Neural cell (in vitro differentiated cells): ENCODE measurements at regions not wholly inside any gene's neighbourhood (a gene's known extent, or its start where the extent isn't known, plus 50 kb on each side); places are given as distances from the start of the nearest gene placed in this dataset.

ENCODE experiments used
- EZH2 ChIP-seq: fragments of 200-600, 300-800 bp; shearing (Covaris generic), sonication (generic); IDR thresholded peaks from 2 replicates; pipeline ENCODE4 v1.6.1; 2014; ENCODE audit warnings: antibody characterized with exemption, low read length, borderline replicate concordance, mild to moderate bottlenecking; ENCODE audit not compliant: insufficient read depth, poor library complexity, severe bottlenecking
- SMC3 ChIP-seq: fragments of 450-650 bp; conservative IDR thresholded peaks from 2 replicates; pipeline ENCODE4 v1.6.1; 2014; ENCODE audit warnings: antibody characterized with exemption, mild to moderate bottlenecking, moderate library complexity; ENCODE audit not compliant: poor library complexity
- TAF1 ChIP-seq: IDR thresholded peaks from 2 replicates; pipeline ENCODE4 v1.6.1; 2012; ENCODE audit warnings: low read depth
- TF ChIP-seq, protein P1 (sequence below): fragments of 450-650 bp; IDR thresholded peaks from 2 replicates; pipeline ENCODE4 v1.5.1; 2014; ENCODE audit warnings: antibody characterized with exemption, mild to moderate bottlenecking, moderate library complexity; ENCODE audit not compliant: poor library complexity, severe bottlenecking

DNA sequence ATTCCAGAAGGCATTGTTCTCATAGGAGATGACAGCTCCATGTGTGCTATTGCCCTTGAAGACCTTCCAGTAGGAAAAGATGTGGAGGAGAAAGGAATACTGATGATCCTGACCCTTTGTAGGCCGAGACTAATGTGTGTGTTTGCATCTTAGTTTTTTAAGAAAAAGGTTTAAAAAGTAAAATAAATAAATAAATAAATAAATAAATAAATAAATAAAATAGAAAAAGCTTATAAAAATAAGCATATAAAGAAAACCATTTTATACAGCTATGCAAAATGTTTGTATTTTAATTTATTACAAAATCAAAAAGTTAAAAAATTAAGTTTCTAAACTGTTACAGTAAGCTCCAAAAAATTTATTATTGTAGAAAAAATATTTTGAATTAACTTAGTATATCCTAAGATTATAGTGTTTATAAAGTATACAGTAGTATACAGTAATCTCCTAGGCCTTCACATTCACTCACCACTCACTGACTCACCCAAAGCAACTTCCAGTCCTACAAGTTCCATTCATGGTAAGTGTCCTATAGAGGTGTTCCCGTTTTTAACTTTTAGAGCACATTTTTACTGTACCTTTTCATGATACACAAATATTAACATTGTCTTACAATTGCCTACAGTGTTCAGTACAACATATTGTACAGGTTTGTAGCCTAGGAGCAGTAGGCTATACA is 435.2 kb upstream of the SEMA3A start:
- TF ChIP-seq EZH2 = no peak
- TF ChIP-seq, protein P1, sequence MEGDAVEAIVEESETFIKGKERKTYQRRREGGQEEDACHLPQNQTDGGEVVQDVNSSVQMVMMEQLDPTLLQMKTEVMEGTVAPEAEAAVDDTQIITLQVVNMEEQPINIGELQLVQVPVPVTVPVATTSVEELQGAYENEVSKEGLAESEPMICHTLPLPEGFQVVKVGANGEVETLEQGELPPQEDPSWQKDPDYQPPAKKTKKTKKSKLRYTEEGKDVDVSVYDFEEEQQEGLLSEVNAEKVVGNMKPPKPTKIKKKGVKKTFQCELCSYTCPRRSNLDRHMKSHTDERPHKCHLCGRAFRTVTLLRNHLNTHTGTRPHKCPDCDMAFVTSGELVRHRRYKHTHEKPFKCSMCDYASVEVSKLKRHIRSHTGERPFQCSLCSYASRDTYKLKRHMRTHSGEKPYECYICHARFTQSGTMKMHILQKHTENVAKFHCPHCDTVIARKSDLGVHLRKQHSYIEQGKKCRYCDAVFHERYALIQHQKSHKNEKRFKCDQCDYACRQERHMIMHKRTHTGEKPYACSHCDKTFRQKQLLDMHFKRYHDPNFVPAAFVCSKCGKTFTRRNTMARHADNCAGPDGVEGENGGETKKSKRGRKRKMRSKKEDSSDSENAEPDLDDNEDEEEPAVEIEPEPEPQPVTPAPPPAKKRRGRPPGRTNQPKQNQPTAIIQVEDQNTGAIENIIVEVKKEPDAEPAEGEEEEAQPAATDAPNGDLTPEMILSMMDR = no peak
- TF ChIP-seq TAF1 = no peak
- TF ChIP-seq SMC3 = no peak
